ENCODE measurements at regions not wholly inside any gene's neighbourhood (a gene's known extent, or its start where the extent isn't known, plus 50 kb on each side); places are given as distances from the start of the nearest gene placed in this dataset.

DNA sequence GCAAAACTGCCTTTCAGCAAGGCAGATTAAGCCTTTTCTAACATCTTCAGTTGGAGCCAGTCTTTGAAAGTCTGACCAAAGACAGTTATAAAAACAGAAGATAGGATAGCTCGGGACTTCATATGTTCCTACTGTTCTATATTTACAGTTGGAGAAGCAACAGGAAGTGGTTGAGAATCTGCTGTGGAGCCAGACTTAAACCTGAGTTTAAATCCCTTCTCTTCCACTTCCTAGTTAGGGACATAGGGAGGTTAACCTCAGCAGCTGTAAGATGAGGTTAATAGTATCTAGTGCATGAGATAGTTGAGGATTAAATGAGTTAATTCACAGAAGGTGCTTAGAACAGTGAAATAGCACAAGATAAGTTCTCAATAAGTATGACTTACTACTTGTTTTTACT is 84.5 kb upstream of the FREM1 start:
- TF ChIP-seq POLR2AphosphoS5 (IDR thresholded peaks at IDR 0.05; ENCODE audit: low read depth, low read length): no peak
- TF ChIP-seq, protein P1, sequence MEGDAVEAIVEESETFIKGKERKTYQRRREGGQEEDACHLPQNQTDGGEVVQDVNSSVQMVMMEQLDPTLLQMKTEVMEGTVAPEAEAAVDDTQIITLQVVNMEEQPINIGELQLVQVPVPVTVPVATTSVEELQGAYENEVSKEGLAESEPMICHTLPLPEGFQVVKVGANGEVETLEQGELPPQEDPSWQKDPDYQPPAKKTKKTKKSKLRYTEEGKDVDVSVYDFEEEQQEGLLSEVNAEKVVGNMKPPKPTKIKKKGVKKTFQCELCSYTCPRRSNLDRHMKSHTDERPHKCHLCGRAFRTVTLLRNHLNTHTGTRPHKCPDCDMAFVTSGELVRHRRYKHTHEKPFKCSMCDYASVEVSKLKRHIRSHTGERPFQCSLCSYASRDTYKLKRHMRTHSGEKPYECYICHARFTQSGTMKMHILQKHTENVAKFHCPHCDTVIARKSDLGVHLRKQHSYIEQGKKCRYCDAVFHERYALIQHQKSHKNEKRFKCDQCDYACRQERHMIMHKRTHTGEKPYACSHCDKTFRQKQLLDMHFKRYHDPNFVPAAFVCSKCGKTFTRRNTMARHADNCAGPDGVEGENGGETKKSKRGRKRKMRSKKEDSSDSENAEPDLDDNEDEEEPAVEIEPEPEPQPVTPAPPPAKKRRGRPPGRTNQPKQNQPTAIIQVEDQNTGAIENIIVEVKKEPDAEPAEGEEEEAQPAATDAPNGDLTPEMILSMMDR (IDR thresholded peaks at IDR 0.05; ENCODE audit: control extremely low read depth in 1 of 3, insufficient read depth in 1 of 3, low read depth in 1 of 3, low read length in 3 of 3): no peak
- TF ChIP-seq EP300 (IDR thresholded peaks at IDR 0.05; ENCODE audit: borderline replicate concordance in 1 of 2, low read depth in 2 of 2, low read length in 2 of 2): no peak
- no peak for TF ChIP-seq MAFK (IDR thresholded peaks at IDR 0.05; ENCODE audit: low read depth, low read length)
- TF ChIP-seq ZNF274 (IDR thresholded peaks at IDR 0.05; ENCODE audit: borderline replicate concordance, extremely low read depth, low read length): no peak
- no peak for TF ChIP-seq JUN (IDR thresholded peaks at IDR 0.05; ENCODE audit: low read depth, low read length)
- TF ChIP-seq POLR2A (IDR thresholded peaks at IDR 0.05; ENCODE audit: control extremely low read depth in 1 of 2, low read depth in 2 of 2, low read length in 2 of 2): no peak
- TF ChIP-seq RAD21 (IDR thresholded peaks at IDR 0.05 in 1 of 2, conservative IDR thresholded peaks at IDR 0.05 in 1 of 2; ENCODE audit: low read depth in 2 of 2, low read length in 2 of 2): no peak
- no peak for TF ChIP-seq RFX5 (IDR thresholded peaks at IDR 0.05; ENCODE audit: borderline replicate concordance, low read depth, low read length)
- TF ChIP-seq, protein P2, sequence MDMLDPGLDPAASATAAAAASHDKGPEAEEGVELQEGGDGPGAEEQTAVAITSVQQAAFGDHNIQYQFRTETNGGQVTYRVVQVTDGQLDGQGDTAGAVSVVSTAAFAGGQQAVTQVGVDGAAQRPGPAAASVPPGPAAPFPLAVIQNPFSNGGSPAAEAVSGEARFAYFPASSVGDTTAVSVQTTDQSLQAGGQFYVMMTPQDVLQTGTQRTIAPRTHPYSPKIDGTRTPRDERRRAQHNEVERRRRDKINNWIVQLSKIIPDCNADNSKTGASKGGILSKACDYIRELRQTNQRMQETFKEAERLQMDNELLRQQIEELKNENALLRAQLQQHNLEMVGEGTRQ (IDR thresholded peaks at IDR 0.05; ENCODE audit: low read length): no peak
